ENCODE measurements at regions not wholly inside any gene's neighbourhood (a gene's known extent, or its start where the extent isn't known, plus 50 kb on each side); places are given as distances from the start of the nearest gene placed in this dataset.
"Not testable (repeated sequence)": the region's sequence is repeated elsewhere in the genome, so short reads cannot be mapped to it uniquely, and the experiment has no call there.

GRCh38 chr10:65176994-65177393 is 1655.8 kb downstream of the REEP3 start:
- in situ Hi-C loops (cut with HindIII; ENCODE audit: low sequenced_read_pairs), result no loop called here

GRCh38 chr10:65183236-65183635 is 1662.0 kb downstream of the REEP3 start:
- in situ Hi-C loops (cut with HindIII; ENCODE audit: low sequenced_read_pairs), result no loop called here

- in situ Hi-C loops (cut with HindIII; ENCODE audit: low sequenced_read_pairs), result not testable (repeated sequence)
Observed at GRCh38 chr10:65186668-65187067, 1665.5 kb downstream of the REEP3 start.

DNA sequence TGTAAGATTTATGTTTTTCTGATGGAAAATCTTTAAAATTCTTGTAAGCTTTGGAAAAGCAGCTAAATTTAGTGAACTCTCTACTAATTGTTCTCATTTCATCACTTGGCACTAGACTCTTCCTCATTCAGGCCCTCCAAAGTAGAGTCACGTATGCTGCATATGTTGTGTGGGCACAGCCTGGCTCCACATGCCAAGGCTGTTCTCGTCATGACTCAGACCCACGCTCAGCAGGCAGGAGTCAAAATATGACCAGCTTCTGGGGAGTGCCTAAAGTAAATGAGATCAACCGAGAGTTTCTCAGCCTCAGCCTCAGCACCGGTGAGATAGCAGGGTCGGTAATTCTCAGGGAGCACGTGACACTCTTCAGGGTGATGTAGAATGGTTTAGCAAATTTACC is 1672.9 kb downstream of the REEP3 start:
- in situ Hi-C loops (cut with HindIII; ENCODE audit: low sequenced_read_pairs), result no loop called here

DNA sequence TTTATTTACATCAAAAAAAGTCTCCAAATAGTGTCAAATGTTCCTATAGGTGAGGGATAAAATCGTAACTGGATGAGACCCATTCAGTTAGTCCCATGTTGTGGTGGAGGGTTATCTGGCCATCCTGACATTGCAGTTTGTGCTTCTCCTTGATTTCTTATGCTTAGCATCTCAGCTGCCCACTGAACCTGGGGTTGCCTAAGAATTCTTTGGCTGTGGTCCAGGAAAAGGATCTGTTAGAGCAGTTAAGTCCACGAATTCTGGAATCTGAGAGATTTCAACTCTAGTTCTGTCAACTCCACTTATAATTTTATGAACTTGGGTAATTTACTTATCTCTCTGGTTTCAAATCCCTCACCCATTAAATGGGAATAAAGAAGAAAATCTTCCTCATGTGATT is 1673.4 kb downstream of the REEP3 start:
- in situ Hi-C loops (cut with HindIII; ENCODE audit: low sequenced_read_pairs), result no loop called here

GRCh38 chr10:65196111-65196510 is 1674.9 kb downstream of the REEP3 start:
- in situ Hi-C loops (cut with HindIII; ENCODE audit: low sequenced_read_pairs), result no loop called here

DNA sequence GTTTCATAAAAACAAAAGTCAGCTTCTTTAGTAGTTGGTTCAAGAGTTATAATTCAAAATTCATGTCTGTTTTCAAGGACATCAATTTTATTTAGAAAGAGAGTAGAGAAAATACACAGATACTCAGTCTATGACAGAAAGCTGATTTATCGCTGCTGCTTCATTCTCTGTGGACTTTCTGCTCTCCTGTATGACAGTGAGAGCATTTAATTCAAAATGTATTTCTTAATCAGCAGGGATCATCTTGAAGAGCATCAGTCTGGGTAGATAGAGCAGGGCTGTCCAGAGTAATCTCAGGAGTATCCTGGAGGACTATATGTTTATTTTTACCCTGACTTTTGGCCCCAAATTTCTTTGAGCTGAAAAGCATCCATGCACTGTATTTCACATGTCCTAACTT is 1676.7 kb downstream of the REEP3 start:
- in situ Hi-C loops (cut with HindIII; ENCODE audit: low sequenced_read_pairs), result no loop called here

DNA sequence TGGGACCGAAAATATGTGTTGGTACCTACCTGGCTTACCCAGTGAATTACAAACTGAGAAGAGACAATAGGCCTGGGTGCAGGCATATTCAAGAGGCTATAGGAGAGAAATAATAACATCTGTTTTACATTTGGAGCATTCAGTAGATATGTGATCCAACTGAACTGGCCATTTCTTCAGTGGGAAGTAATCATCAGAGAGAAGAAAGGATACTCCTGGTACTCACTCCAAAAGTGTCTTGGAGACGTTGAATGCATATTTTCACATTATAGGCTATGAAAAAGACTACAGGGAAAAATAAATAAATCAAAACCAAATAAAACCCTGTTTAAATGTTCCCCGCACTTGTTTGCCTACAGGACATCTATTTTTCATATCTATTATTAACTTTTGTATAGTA is 1680.3 kb downstream of the REEP3 start:
- in situ Hi-C loops (cut with HindIII; ENCODE audit: low sequenced_read_pairs), result no loop called here

GRCh38 chr10:65204999-65205398 is 1683.8 kb downstream of the REEP3 start:
- in situ Hi-C loops (cut with HindIII; ENCODE audit: low sequenced_read_pairs), result no loop called here

- in situ Hi-C loops (cut with HindIII; ENCODE audit: low sequenced_read_pairs), result no loop called here
Observed at GRCh38 chr10:65213170-65213569, 1692.0 kb downstream of the REEP3 start.

DNA sequence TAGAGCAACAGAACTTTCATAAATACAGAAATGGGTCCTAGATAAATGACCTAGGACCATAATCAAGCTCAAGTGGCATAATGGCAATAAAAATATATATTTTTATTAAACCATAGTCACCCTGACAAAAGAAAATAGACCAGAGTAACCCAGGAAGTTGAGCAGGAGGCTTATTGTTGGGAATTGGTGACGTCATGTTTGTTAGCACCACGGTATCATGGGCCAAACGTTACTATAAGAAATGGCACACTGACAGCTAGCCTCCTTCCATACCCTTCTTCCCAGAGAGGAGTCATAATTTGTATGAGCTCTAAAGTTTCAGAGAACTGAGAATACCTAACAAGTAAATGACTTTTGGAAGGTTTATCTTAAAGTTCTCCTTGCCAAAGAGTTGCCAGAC is 1698.2 kb downstream of the REEP3 start:
- in situ Hi-C loops (cut with HindIII; ENCODE audit: low sequenced_read_pairs), result no loop called here

- in situ Hi-C loops (cut with HindIII; ENCODE audit: low sequenced_read_pairs), result no loop called here
Observed at GRCh38 chr10:65231148-65231547, 1694.7 kb upstream of the LRRTM3 start.

- in situ Hi-C loops (cut with HindIII; ENCODE audit: low sequenced_read_pairs), result no loop called here
Observed at GRCh38 chr10:65234261-65234660, 1691.6 kb upstream of the LRRTM3 start.

GRCh38 chr10:65235266-65235665 is 1690.6 kb upstream of the LRRTM3 start:
- in situ Hi-C loops (cut with HindIII; ENCODE audit: low sequenced_read_pairs), result no loop called here

DNA sequence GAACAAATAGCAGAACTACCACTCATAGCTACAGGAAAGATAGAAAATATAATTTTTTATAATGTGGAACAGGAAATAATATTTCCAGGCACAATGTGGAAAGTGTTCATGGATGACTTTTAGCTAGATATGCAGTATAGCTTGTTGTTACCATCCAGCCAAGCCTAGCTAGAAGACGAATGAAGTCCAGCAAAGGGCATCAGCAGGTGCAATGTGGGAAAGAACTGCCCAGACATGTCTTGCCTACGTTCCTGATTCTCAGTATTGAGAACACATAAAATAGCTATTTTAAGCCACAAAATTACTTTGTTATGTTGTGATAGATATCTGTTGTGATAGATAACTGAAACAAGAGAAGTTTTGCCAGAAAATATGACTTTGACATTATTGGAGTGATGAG is 1690.0 kb upstream of the LRRTM3 start:
- in situ Hi-C loops (cut with HindIII; ENCODE audit: low sequenced_read_pairs), result no loop called here

GRCh38 chr10:65265451-65265954 is 1660.3 kb upstream of the LRRTM3 start:
- in situ Hi-C loops (cut with HindIII; ENCODE audit: low sequenced_read_pairs), result no loop called here

DNA sequence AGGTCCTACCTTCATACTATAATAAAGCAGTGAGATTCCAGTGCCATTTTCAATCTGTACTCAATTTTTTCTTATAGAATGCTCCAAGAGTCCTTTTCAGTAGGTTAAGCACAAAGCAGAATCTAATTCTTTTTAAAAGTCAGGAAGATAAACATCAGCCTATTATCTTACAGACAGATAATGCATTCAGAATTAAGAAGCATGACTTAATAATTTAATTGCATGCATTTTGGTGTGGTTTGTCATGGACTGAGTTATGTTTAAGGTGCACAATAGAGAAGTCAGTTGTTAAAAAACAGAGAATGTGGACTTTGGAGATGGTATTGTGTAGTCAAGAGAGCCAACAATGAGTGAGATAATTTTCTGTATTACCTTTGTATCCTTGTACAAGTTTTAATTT is 1656.3 kb upstream of the LRRTM3 start:
- in situ Hi-C loops (cut with HindIII; ENCODE audit: low sequenced_read_pairs), result not testable (repeated sequence)

DNA sequence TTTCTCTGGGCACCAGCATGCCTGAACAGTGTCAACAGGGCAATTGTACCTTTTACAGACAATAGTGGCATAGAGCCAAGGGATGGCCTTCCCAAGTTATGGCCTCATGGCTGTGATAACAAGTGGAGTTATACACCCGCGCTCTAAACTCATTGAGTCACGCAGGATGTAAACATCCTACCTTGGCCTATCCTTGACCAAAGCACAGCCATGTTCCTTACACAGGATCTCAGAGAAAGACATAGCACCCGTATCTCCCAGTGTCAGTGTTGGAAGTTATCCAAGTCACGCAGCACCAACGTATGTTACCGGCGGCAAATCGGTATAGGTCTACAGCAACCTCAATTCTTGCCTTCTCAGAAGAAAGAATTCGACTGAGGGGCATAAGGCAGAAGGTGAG is 1654.9 kb upstream of the LRRTM3 start:
- in situ Hi-C loops (cut with HindIII; ENCODE audit: low sequenced_read_pairs), result no loop called here

DNA sequence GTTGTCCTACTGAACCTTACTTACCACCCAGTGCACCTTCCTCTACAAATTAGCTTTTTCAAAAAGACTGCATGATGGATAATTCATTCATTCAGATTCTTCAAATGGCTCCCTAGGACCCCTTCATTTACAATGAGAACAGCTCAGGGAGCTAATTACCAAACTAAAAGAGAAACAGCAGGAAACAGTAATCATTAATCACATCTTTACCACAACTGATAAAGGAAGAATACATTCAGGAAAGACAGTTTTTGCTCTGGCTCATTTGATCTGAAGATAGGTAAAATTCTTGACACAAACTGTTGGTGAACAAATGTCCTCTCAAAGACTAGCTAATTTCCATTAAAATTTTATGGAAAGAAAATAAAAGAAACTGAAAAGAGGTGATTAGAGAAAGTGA is 1652.7 kb upstream of the LRRTM3 start:
- in situ Hi-C loops (cut with HindIII; ENCODE audit: low sequenced_read_pairs), result no loop called here

GRCh38 chr10:65275296-65275695 is 1650.5 kb upstream of the LRRTM3 start:
- in situ Hi-C loops (cut with HindIII; ENCODE audit: low sequenced_read_pairs), result no loop called here

DNA sequence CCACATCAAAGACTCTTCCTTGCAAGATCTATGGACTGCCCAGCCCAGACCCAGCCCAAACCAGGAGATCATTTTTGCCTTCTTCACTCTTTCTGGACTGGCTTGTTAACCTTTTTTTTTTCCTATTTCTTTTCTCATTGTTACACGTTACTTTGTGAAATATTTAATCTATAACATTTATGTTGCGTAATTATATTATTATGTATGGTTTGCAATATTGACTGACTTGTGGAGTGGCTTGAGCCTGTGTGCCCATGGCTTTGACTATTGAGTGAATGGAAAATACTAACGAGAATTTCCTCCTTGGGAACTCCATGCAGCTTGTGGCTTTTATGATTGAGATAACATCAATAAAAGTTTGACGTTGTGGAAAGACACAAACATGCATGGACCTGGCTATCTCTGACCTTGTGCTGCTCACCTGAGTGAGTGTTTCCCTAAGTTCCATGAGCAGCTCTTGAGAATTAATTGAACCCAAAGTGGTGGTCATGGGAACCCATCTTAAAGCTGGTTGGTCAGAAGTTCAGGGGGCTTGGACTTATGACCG is 1641.3 kb upstream of the LRRTM3 start:
- in situ Hi-C loops (cut with HindIII; ENCODE audit: low sequenced_read_pairs), result no loop called here

- in situ Hi-C loops (cut with HindIII; ENCODE audit: low sequenced_read_pairs), result not testable (repeated sequence)
Observed at GRCh38 chr10:65285726-65286125, 1640.1 kb upstream of the LRRTM3 start.

DNA sequence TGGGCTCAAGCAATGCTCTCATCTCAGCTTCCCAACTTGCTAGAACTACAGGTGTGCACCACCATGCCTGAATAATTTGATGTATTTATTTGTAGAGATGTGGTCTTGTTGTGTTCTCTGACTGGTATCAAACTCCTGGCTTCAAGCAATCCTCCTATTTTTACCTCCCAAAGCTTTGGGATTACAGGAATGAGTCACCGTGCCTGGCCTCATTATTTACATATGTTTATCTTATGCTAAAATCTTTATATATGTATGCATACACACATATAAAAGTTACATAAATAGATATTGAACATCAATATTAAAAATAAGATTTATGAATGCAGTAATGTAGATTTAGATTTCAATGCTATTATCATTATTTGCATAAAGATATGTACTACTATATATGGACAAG is 1634.5 kb upstream of the LRRTM3 start:
- in situ Hi-C loops (cut with HindIII; ENCODE audit: low sequenced_read_pairs), result no loop called here
